ENCODE measurements at regions not wholly inside any gene's neighbourhood (a gene's known extent, or its start where the extent isn't known, plus 50 kb on each side); places are given as distances from the start of the nearest gene placed in this dataset.

DNA sequence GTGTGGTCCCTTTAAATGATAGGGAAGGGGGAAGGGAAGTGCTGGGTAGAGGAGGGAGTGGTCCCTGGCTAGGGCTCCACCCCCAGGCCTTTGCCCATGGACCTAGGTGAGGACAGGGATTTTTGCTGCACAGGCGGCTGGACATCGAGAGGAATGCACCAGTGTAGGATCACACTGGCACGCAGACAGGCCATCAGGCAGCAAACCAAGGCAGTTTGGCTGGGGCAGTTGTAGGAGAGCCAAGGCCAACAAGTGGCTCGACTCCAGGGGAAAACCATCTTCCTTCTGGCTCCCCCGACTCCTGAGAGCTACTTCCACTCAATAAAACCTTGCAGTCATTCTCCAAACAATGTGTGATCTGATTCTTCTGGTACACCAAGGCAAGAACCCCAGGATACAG lies 402.0 kb upstream of the LRRTM1 start:
- Mint-ChIP-seq H3K4me3 (ENCODE audit: unreplicated experiment) (no peak overlapping the region), H3K36me3 (ENCODE audit: low read depth) (no peaks in the 10 kb centered on the region), H3K27me3 (ENCODE audit: low read depth) (no peaks in the 10 kb centered on the region), H3K4me1 (ENCODE audit: low read depth) (no peaks in the 10 kb centered on the region), H3K27ac (ENCODE audit: unreplicated experiment) (no peak overlapping the region), H3K9me3 (ENCODE audit: low read depth) (peaks cover 12% of the 10 kb centered on the region)
- DNase-seq (ENCODE audit: low spot score) = no peak
- TF ChIP-seq, protein P1, sequence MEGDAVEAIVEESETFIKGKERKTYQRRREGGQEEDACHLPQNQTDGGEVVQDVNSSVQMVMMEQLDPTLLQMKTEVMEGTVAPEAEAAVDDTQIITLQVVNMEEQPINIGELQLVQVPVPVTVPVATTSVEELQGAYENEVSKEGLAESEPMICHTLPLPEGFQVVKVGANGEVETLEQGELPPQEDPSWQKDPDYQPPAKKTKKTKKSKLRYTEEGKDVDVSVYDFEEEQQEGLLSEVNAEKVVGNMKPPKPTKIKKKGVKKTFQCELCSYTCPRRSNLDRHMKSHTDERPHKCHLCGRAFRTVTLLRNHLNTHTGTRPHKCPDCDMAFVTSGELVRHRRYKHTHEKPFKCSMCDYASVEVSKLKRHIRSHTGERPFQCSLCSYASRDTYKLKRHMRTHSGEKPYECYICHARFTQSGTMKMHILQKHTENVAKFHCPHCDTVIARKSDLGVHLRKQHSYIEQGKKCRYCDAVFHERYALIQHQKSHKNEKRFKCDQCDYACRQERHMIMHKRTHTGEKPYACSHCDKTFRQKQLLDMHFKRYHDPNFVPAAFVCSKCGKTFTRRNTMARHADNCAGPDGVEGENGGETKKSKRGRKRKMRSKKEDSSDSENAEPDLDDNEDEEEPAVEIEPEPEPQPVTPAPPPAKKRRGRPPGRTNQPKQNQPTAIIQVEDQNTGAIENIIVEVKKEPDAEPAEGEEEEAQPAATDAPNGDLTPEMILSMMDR (IDR thresholded peaks at IDR 0.05) = no peak

DNA sequence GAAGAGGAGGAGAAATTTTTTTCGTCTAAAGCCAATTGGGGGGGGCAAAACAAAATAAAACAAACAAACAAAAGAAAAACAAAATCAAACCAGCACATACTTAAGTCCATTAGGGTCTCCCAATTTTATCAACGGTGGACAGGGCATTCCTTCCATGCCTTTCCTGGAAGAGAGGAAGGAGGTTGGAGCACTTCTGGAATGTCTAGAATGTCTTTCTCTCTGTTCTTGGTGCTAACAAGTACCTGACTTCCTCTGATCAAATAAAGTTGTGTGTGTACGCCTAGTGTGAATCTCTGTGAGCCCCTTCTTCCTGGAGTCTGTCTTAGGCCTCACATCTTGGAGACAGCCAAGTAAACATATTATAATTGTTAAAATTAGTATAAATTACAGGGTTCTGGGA lies 399.0 kb upstream of the LRRTM1 start:
- Mint-ChIP-seq H3K36me3 (ENCODE audit: low read depth) (no peaks in the 10 kb centered on the region), H3K4me1 (ENCODE audit: low read depth) (peaks cover 3% of the 10 kb centered on the region), H3K4me3 (ENCODE audit: unreplicated experiment) (no peak overlapping the region), H3K9me3 (ENCODE audit: low read depth) (peaks cover 11% of the 10 kb centered on the region), H3K27me3 (ENCODE audit: low read depth) (no peaks in the 10 kb centered on the region), H3K27ac (ENCODE audit: unreplicated experiment) (no peak overlapping the region)
- no peak for DNase-seq (ENCODE audit: low spot score)
- TF ChIP-seq, protein P1 (IDR thresholded peaks at IDR 0.05) = no peak

DNA sequence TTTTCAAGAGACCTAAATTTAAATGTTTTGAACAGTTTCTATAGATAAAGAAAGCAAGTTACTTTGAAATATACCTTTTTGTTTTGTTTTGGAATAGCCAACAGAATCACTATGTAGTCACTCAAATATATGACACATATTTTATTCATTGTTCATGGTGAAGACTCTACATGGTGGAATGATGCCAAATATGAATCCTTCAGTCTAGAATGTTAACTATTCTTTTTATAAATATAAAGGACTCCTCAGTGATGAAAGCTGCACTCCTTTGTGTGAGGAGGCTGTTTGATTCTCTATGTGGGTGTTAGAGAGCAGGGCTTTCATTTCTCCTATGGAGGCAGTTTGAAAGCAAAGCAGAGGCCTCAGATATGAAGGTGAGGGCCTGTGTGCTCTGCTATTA lies 396.4 kb upstream of the LRRTM1 start:
- Mint-ChIP-seq H3K27me3 (ENCODE audit: low read depth) (no peaks in the 10 kb centered on the region), H3K27ac (ENCODE audit: unreplicated experiment) (no peak overlapping the region), H3K9me3 (ENCODE audit: low read depth) (peaks cover 10% of the 10 kb centered on the region), H3K4me1 (ENCODE audit: low read depth) (peaks cover 3% of the 10 kb centered on the region), H3K36me3 (ENCODE audit: low read depth) (no peaks in the 10 kb centered on the region), H3K4me3 (ENCODE audit: unreplicated experiment) (no peak overlapping the region)
- no peak for DNase-seq (ENCODE audit: low spot score)
- TF ChIP-seq, protein P1 (IDR thresholded peaks at IDR 0.05) = no peak

All from chondrocyte (in vitro differentiated cells).